ENCODE measurements at regions not wholly inside any gene's neighbourhood (a gene's known extent, or its start where the extent isn't known, plus 50 kb on each side); places are given as distances from the start of the nearest gene placed in this dataset.

- Mint-ChIP-seq H3K9me3 (peaks cover 17% of the 10 kb centered on the region), H3K4me1 (peaks cover 29% of the 10 kb centered on the region), H3K36me3 (ENCODE audit: low read depth) (no peaks in the 10 kb centered on the region), H3K27ac (no peak overlapping the region), H3K27me3 (ENCODE audit: low read depth) (no peaks in the 10 kb centered on the region), H3K4me3 (no peak overlapping the region)
- TF ChIP-seq, protein P1, sequence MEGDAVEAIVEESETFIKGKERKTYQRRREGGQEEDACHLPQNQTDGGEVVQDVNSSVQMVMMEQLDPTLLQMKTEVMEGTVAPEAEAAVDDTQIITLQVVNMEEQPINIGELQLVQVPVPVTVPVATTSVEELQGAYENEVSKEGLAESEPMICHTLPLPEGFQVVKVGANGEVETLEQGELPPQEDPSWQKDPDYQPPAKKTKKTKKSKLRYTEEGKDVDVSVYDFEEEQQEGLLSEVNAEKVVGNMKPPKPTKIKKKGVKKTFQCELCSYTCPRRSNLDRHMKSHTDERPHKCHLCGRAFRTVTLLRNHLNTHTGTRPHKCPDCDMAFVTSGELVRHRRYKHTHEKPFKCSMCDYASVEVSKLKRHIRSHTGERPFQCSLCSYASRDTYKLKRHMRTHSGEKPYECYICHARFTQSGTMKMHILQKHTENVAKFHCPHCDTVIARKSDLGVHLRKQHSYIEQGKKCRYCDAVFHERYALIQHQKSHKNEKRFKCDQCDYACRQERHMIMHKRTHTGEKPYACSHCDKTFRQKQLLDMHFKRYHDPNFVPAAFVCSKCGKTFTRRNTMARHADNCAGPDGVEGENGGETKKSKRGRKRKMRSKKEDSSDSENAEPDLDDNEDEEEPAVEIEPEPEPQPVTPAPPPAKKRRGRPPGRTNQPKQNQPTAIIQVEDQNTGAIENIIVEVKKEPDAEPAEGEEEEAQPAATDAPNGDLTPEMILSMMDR (IDR thresholded peaks at IDR 0.05; ENCODE audit: unreplicated experiment in 3 of 3) = no peak
Measured at GRCh38 chr4:124183231-124183630, 529.3 kb downstream of the ANKRD50 start.

DNA sequence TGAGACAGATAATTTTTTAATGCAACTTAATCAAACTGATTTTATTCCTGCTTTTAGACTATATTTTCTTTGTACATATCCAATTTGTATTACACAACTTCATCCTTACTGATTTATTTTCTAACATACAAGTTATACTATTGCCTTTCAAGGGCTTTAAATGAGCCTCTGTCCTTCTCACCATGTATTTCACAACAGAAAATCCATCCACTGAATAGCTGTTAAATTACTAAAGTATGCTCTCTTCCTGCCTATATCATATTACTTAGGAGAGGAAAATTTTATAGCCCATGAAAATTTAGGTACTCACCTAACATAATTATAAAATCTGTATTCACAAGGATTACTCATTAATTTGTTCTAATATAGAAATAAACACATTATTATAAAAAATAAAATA is 528.6 kb downstream of the ANKRD50 start:
- H3K4me3 Mint-ChIP-seq = no peak overlapping the region
- H3K9me3 Mint-ChIP-seq = peaks cover 17% of the 10 kb centered on the region
- TF ChIP-seq, protein P1 (IDR thresholded peaks at IDR 0.05; ENCODE audit: unreplicated experiment in 3 of 3) = no peak
- H3K27ac Mint-ChIP-seq = no peak overlapping the region
- peaks cover 36% of the 10 kb centered on the region for H3K4me1 Mint-ChIP-seq
- H3K27me3 Mint-ChIP-seq (ENCODE audit: low read depth) = no peaks in the 10 kb centered on the region
- no peaks in the 10 kb centered on the region for H3K36me3 Mint-ChIP-seq (ENCODE audit: low read depth)

DNA sequence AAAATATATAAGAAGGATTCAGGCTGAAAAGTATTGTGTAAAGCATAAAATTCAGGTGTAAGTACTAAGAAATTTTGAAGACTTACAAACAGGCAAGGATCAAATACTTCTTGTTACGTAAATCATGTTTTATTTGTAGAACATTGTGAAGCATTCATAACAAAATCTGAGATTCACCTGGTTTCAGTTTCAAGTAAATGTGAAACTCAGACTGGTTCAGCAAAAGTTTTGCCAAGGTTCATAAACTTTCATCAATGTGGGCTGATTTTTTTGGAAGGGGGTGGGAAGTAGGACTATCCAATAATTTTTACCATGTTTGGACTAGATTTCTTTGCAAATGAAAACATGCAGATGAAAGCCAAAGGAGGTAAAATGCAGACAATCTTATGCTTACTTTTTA is 527.7 kb downstream of the ANKRD50 start:
- Mint-ChIP-seq H3K4me1 (peaks cover 36% of the 10 kb centered on the region), H3K4me3 (no peak overlapping the region), H3K27ac (no peak overlapping the region), H3K36me3 (ENCODE audit: low read depth) (no peaks in the 10 kb centered on the region), H3K9me3 (peaks cover 16% of the 10 kb centered on the region), H3K27me3 (ENCODE audit: low read depth) (no peaks in the 10 kb centered on the region)
- TF ChIP-seq, protein P1 (IDR thresholded peaks at IDR 0.05; ENCODE audit: unreplicated experiment in 3 of 3) = no peak

DNA sequence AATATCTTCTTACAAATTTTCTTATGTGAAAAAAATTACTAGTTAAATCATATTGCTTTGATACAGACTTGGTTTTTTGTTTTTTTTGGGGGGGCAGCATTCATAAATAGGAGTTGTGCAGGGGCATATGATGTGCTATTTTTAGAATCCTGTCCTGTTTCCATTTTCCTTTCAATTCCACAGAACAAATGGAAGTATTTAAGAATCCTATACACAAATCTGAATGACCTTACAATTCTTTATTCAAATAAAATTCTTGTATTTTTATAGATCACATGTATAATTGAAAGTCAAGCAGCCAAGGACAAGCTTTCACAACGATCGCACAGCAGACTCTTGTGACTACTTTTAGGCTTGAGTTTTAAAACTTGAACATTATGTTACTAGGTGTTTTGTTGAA is 523.9 kb downstream of the ANKRD50 start:
- no peak overlapping the region for H3K4me3 Mint-ChIP-seq
- peaks cover 16% of the 10 kb centered on the region for H3K9me3 Mint-ChIP-seq
- H3K27me3 Mint-ChIP-seq (ENCODE audit: low read depth) = no peaks in the 10 kb centered on the region
- H3K27ac Mint-ChIP-seq = peak overlapping the region in 2 of 3 experiments; percentile 40 to 46
- TF ChIP-seq, protein P1 (IDR thresholded peaks at IDR 0.05; ENCODE audit: unreplicated experiment in 3 of 3) = no peak
- H3K36me3 Mint-ChIP-seq (ENCODE audit: low read depth) = peaks cover 3% of the 10 kb centered on the region
- H3K4me1 Mint-ChIP-seq = peaks cover 26% of the 10 kb centered on the region

- Mint-ChIP-seq H3K9me3 (peaks cover 20% of the 10 kb centered on the region), H3K36me3 (ENCODE audit: low read depth) (peaks cover 3% of the 10 kb centered on the region), H3K27me3 (ENCODE audit: low read depth) (no peaks in the 10 kb centered on the region), H3K27ac (no peak overlapping the region), H3K4me3 (no peak overlapping the region), H3K4me1 (peaks cover 19% of the 10 kb centered on the region)
- TF ChIP-seq, protein P1 (IDR thresholded peaks at IDR 0.05; ENCODE audit: unreplicated experiment in 3 of 3) = no peak
Measured at GRCh38 chr4:124189545-124189944, 523.0 kb downstream of the ANKRD50 start.

DNA sequence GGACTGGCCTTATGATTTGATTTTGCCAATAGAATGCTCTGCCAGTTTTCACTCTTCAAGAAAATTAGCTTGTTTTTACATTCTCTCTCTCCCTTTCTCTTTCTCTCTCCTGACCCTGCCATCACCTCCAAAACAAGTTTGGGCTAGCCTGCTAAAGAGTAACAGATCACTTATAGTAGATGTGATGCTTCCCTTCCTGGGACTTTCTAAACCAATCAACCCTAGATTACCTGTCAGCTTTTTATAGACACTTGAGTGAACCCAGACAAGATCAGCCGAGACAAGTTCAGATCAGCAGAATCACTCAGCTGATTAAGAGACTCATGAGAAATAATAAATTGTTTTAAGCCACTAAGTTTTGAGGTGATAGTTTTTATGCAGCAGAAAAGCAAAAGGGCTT is 521.2 kb downstream of the ANKRD50 start:
- peaks cover 3% of the 10 kb centered on the region for H3K36me3 Mint-ChIP-seq (ENCODE audit: low read depth)
- H3K9me3 Mint-ChIP-seq = peaks cover 34% of the 10 kb centered on the region
- no peaks in the 10 kb centered on the region for H3K27me3 Mint-ChIP-seq (ENCODE audit: low read depth)
- H3K27ac Mint-ChIP-seq = no peak overlapping the region
- TF ChIP-seq, protein P1 (IDR thresholded peaks at IDR 0.05; ENCODE audit: unreplicated experiment in 3 of 3) = no peak
- peaks cover 14% of the 10 kb centered on the region for H3K4me1 Mint-ChIP-seq
- no peak overlapping the region for H3K4me3 Mint-ChIP-seq
